ENCODE measurements at regions not wholly inside any gene's neighbourhood (a gene's known extent, or its start where the extent isn't known, plus 50 kb on each side); places are given as distances from the start of the nearest gene placed in this dataset.

DNA sequence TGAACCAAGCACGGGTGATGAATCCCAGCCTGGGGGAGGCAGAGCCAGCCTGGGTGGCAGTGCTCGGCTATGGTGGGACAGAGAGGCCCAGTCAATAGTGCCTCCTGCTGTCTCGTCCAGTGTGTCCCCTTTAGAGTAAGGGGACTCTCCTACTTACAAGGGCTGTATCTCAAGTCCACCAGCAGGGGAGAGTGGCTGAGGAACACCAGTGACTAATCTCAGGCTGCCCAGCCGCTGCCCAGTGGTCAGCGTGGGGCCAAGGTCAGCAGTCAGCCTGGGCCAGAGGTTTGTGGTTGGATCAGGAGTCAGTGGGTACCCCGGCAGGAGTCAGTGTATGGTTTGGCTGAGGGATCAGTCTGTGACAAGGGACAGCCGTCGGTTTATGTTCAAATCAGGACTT, 109.2 kb upstream of the RUNX3 start:
- TF ChIP-seq RARB (CRISPR knock-in tag; IDR thresholded peaks at IDR 0.05) (no peak), ZC3H10 (CRISPR knock-in tag; IDR thresholded peaks at IDR 0.05) (no peak), ZNF565 (CRISPR knock-in tag; conservative IDR thresholded peaks at IDR 0.05; ENCODE audit: low read depth) (no peak)
